H9 (cell line): ENCODE measurements at regions not wholly inside any gene's neighbourhood (a gene's known extent, or its start where the extent isn't known, plus 50 kb on each side); places are given as distances from the start of the nearest gene placed in this dataset.

Experiments used
- DNase-seq: peaks from one replicate; pipeline ENCODE4 v3.0.0-alpha.2; 2017
- H2AFZ ChIP-seq: one replicate; pipeline ENCODE4 v1.6.1; 2013; ENCODE audit warnings: mild to moderate bottlenecking, low read length, control low read depth, moderate library complexity
- H2AK5ac ChIP-seq: 2 replicates; pipeline ENCODE4 v1.6.1; 2013; ENCODE audit warnings: low read length, control low read depth, mixed read lengths; ENCODE audit not compliant: insufficient read length
- H2BK120ac ChIP-seq: one replicate; pipeline ENCODE4 v1.6.1; 2013; ENCODE audit warnings: low read depth, mild to moderate bottlenecking, low read length, control low read depth, inconsistent platforms; ENCODE audit not compliant: poor library complexity, severe bottlenecking
- H2BK12ac ChIP-seq: 2 replicates; pipeline ENCODE4 v1.6.1; 2013; ENCODE audit warnings: low read length, control low read depth, mixed read lengths, low read depth; ENCODE audit not compliant: insufficient read length
- H2BK15ac ChIP-seq: 2 replicates; pipeline ENCODE4 v1.6.1; 2013; ENCODE audit warnings: low read depth, low read length, control low read depth
- H2BK20ac ChIP-seq: one replicate; pipeline ENCODE4 v1.6.1; 2013; ENCODE audit warnings: low read depth, mild to moderate bottlenecking, low read length, control low read depth, inconsistent platforms; ENCODE audit not compliant: poor library complexity, severe bottlenecking
- H2BK5ac ChIP-seq: 2 replicates; pipeline ENCODE4 v1.6.1; 2013; ENCODE audit warnings: low read length, control low read depth, mixed read lengths; ENCODE audit not compliant: insufficient read length
- H3K14ac ChIP-seq: 2 replicates; pipeline ENCODE4 v1.6.1; 2013; ENCODE audit warnings: low read length, control low read depth; ENCODE audit not compliant: insufficient read depth
- H3K18ac ChIP-seq: 2 replicates; pipeline ENCODE4 v1.6.1; 2013; ENCODE audit warnings: low read depth, mild to moderate bottlenecking, mixed read lengths, low read length, control low read depth; ENCODE audit not compliant: insufficient read length
- H3K23ac ChIP-seq: 2 replicates; pipeline ENCODE4 v1.6.1; 2013; ENCODE audit warnings: low read length, control low read depth, mixed read lengths, low read depth; ENCODE audit not compliant: insufficient read length
- H3K23me2 ChIP-seq: 2 replicates; pipeline ENCODE4 v1.6.1; 2013; ENCODE audit warnings: low read depth, mild to moderate bottlenecking, mixed read lengths, low read length, control low read depth; ENCODE audit not compliant: insufficient read length, poor library complexity, severe bottlenecking
- H3K27ac ChIP-seq: 2 replicates; pipeline ENCODE4 v1.5.1; 2013; ENCODE audit warnings: low read length, control low read depth, mixed read lengths, low read depth; ENCODE audit not compliant: insufficient read length
- H3K27me3 ChIP-seq: 2 replicates; pipeline ENCODE4 v1.6.1; 2013; ENCODE audit warnings: low read length, control low read depth, inconsistent platforms; ENCODE audit not compliant: insufficient read depth
- H3K4ac ChIP-seq: 2 replicates; pipeline ENCODE4 v1.6.1; 2013; ENCODE audit warnings: low read depth, mild to moderate bottlenecking, control low read depth, inconsistent platforms, low read length, moderate library complexity
- H3K4me1 ChIP-seq: 2 replicates; pipeline ENCODE4 v1.6.1; 2013; ENCODE audit warnings: low read length, control low read depth, inconsistent platforms; ENCODE audit not compliant: insufficient read depth
- H3K4me2 ChIP-seq: 2 replicates; pipeline ENCODE4 v1.6.1; 2013; ENCODE audit warnings: low read length, control low read depth, mixed read lengths; ENCODE audit not compliant: insufficient read length, insufficient read depth
- H3K56ac ChIP-seq: 2 replicates; pipeline ENCODE4 v1.6.1; 2013; ENCODE audit warnings: low read depth, mild to moderate bottlenecking, mixed read lengths, low read length, control low read depth; ENCODE audit not compliant: insufficient read length
- H3K79me1 ChIP-seq: 2 replicates; pipeline ENCODE4 v1.6.1; 2013; ENCODE audit warnings: low read depth, mild to moderate bottlenecking, moderate library complexity, low read length, control low read depth, inconsistent platforms; ENCODE audit not compliant: insufficient read depth, poor library complexity, severe bottlenecking
- H3K79me2 ChIP-seq: 2 replicates; pipeline ENCODE4 v1.6.1; 2013; ENCODE audit warnings: low read length, control low read depth, inconsistent platforms; ENCODE audit not compliant: insufficient read depth
- H3K9ac ChIP-seq: 2 replicates; pipeline ENCODE4 v1.6.1; 2013; ENCODE audit warnings: low read length, control low read depth, mixed read lengths; ENCODE audit not compliant: insufficient read length; ENCODE audit errors: extremely low read depth
- H3K9me3 ChIP-seq: one replicate; pipeline ENCODE4 v1.6.1; 2013; ENCODE audit warnings: low read depth, low read length, inconsistent platforms; ENCODE audit not compliant: control insufficient read depth
- H3T11ph ChIP-seq: one replicate; pipeline ENCODE4 v1.6.1; 2013; ENCODE audit warnings: mild to moderate bottlenecking, low read length, control low read depth, inconsistent platforms
- H4K20me1 ChIP-seq: one replicate; pipeline ENCODE4 v1.6.1; 2013; ENCODE audit not compliant: control insufficient read depth, insufficient read length, insufficient read depth
- H4K5ac ChIP-seq: 2 replicates; pipeline ENCODE4 v1.6.1; 2013; ENCODE audit warnings: low read depth, mild to moderate bottlenecking, mixed read lengths, low read length, control low read depth; ENCODE audit not compliant: insufficient read length
- H4K8ac ChIP-seq: replicated peaks from 2 replicates; pipeline ENCODE4 v1.6.1; 2013; ENCODE audit warnings: low read length, control low read depth, mixed read lengths, low read depth; ENCODE audit not compliant: insufficient read length
- H4K91ac ChIP-seq: 2 replicates; pipeline ENCODE4 v1.6.1; 2013; ENCODE audit warnings: low read depth, mild to moderate bottlenecking, moderate library complexity, mixed read lengths, low read length, control low read depth; ENCODE audit not compliant: insufficient read length
- H3K27ac Mint-ChIP-seq, 3 experiments: 2 replicates in 2 of 3; 3 replicates in 1 of 3; pipeline ENCODE4 v1.8.0; 2020 to 2021; ENCODE audit warnings: mixed read lengths in 3 of 3, mild to moderate bottlenecking in 1 of 3, moderate library complexity in 1 of 3
- H3K27me3 Mint-ChIP-seq: 2 replicates; pipeline ENCODE4 v1.8.0; 2021; ENCODE audit warnings: low read depth, mild to moderate bottlenecking, moderate library complexity, mixed read lengths
- H3K36me3 Mint-ChIP-seq, 3 experiments: 2 replicates in 2 of 3; 3 replicates in 1 of 3; pipeline ENCODE4 v1.8.0; 2020 to 2021; ENCODE audit warnings: low read depth in 3 of 3, mixed read lengths in 3 of 3; ENCODE audit not compliant: insufficient read depth in 1 of 3
- H3K4me1 Mint-ChIP-seq, 2 experiments: 2 replicates each; pipeline ENCODE4 v1.8.0; 2020; ENCODE audit warnings: mixed read lengths in 2 of 2
- H3K4me3 Mint-ChIP-seq, 2 experiments: 2 replicates in 1 of 2; 3 replicates in 1 of 2; pipeline ENCODE4 v1.8.0; 2020 to 2021; ENCODE audit warnings: mild to moderate bottlenecking in 2 of 2, mixed read lengths in 2 of 2, moderate library complexity in 1 of 2
- H3K9me3 Mint-ChIP-seq, 2 experiments: 2 replicates in 1 of 2; 3 replicates in 1 of 2; pipeline ENCODE4 v1.8.0; 2020; ENCODE audit warnings: mild to moderate bottlenecking in 2 of 2, mixed read lengths in 2 of 2, moderate library complexity in 1 of 2
- CTCF ChIP-seq: fragments of 200-600 bp; sonication (generic); conservative IDR thresholded peaks from 3 replicates; pipeline ENCODE4 v1.8.0; 2021; ENCODE audit warnings: antibody characterized with exemption, mild to moderate bottlenecking
- WGBS: extraction: QIAGEN DNeasy Blood & Tissue Kit; methylation state at CpG from one replicate; pipeline ENCODE4 v1.1.7; 2013; ENCODE audit warnings: missing lambda C conversion rate, low lambda C conversion rate, mixed read lengths; ENCODE audit not compliant: insufficient read length; ENCODE audit errors: extremely low coverage; 5-methylcytosine and 5-hydroxymethylcytosine counted together

- Histone ChIP-seq H3K79me2 (no peaks in the 10 kb centered on the region), H3K79me1 (no peaks in the 10 kb centered on the region), H3T11ph (no peak overlapping the region), H4K5ac (no peak overlapping the region), H3K9me3 (no peaks in the 10 kb centered on the region), H2BK12ac (no peak overlapping the region), H3K4me1 (no peaks in the 10 kb centered on the region), H2BK20ac (no peak overlapping the region), H2AFZ (no peak overlapping the region), H3K18ac (no peak overlapping the region), H4K20me1 (no peaks in the 10 kb centered on the region), H2BK15ac (no peak overlapping the region), H3K14ac (no peak overlapping the region), H4K91ac (no peak overlapping the region), H3K56ac (no peak overlapping the region), H3K23ac (no peak overlapping the region), H3K4me2 (no peak overlapping the region), H2BK5ac (no peak overlapping the region), H3K23me2 (no peaks in the 10 kb centered on the region), H4K8ac (no peak overlapping the region), H3K27ac (no peak overlapping the region), H3K27me3 (no peaks in the 10 kb centered on the region; the same call in 1 of the 2 replicates), H2BK120ac (no peak overlapping the region), H3K9ac (no peak overlapping the region), H3K4ac (no peak overlapping the region), H2AK5ac (no peak overlapping the region)
- no peak for TF ChIP-seq CTCF
- no peak overlapping the region for H3K4me3 Mint-ChIP-seq
- WGBS: no CpG with 5 or more reads among the region's 5 CpGs
- no peaks in the 10 kb centered on the region for H3K9me3 Mint-ChIP-seq
- H3K36me3 Mint-ChIP-seq: no peaks in the 10 kb centered on the region
- no peak for DNase-seq
- peaks cover 27 to 29% of the 10 kb centered on the region in 2 experiments for H3K4me1 Mint-ChIP-seq
- peaks cover 37% of the 10 kb centered on the region for H3K27me3 Mint-ChIP-seq
- no peak overlapping the region; a peak in 1 of 7 replicates for H3K27ac Mint-ChIP-seq
Measured at GRCh38 chr4:54566608-54567007, 91.1 kb upstream of the KIT start.
